Thymus (tissue), 11 donors: ENCODE measurements at regions not wholly inside any gene's neighbourhood (a gene's known extent, or its start where the extent isn't known, plus 50 kb on each side); places are given as distances from the start of the nearest gene placed in this dataset.

Source experiments
- DNase-seq, 9 donors: peaks; one replicate each; pipeline ENCODE4 v3.0.0-alpha.2; 2013; ENCODE audit warnings: low spot score in 9 of 9, low read depth in 6 of 9, missing footprints in 1 of 9
- H3K27ac ChIP-seq, 2 donors: one replicate each; pipeline ENCODE4 v1.5.1; 2013; ENCODE audit warnings: control low read depth in 1 of 2, low read depth in 1 of 2, low read length in 1 of 2, mild to moderate bottlenecking in 1 of 2, moderate library complexity in 1 of 2
- H3K27me3 ChIP-seq, 2 donors: one replicate each; pipeline ENCODE4 v1.5.1; 2013; ENCODE audit warnings: low read length in 1 of 2; ENCODE audit not compliant: control insufficient read depth in 2 of 2, insufficient read depth in 1 of 2
- H3K36me3 ChIP-seq, 2 donors: one replicate each; pipeline ENCODE4 v1.5.1; 2013; ENCODE audit warnings: low read length in 1 of 2, mild to moderate bottlenecking in 1 of 2, moderate library complexity in 1 of 2; ENCODE audit not compliant: control insufficient read depth in 2 of 2, insufficient read depth in 2 of 2
- H3K4me1 ChIP-seq, 2 donors: one replicate each; pipeline ENCODE4 v1.5.1; 2013; ENCODE audit warnings: low read length in 2 of 2; ENCODE audit not compliant: control insufficient read depth in 2 of 2, insufficient read depth in 2 of 2
- H3K4me3 ChIP-seq, 2 donors: one replicate each; pipeline ENCODE4 v1.5.1; 2013; ENCODE audit warnings: low read length in 2 of 2, control low read depth in 1 of 2, mild to moderate bottlenecking in 1 of 2
- H3K9me3 ChIP-seq, 2 donors: one replicate each; pipeline ENCODE4 v1.5.1; 2013; ENCODE audit warnings: low read length in 1 of 2, mild to moderate bottlenecking in 1 of 2; ENCODE audit not compliant: control insufficient read depth in 2 of 2, insufficient read depth in 1 of 2
- WGBS: extraction: QIAGEN DNeasy Blood & Tissue Kit; methylation state at CpG from one replicate; pipeline ENCODE4 v1.1.7; 2013; 5-methylcytosine and 5-hydroxymethylcytosine counted together
- donor health status: healthy.

- no peak for DNase-seq
- no peak overlapping the region for H3K4me3 ChIP-seq
- H3K27me3 ChIP-seq: no peaks in the 10 kb centered on the region
- H3K9me3 ChIP-seq: peaks cover 0 to 12% of the 10 kb centered on the region in 2 donors
- no peak overlapping the region for H3K27ac ChIP-seq
- H3K36me3 ChIP-seq: no peaks in the 10 kb centered on the region
- H3K4me1 ChIP-seq: no peaks in the 10 kb centered on the region
Measured at GRCh38 chr11:80495116-80495515, 1054.3 kb upstream of the TENM4 start.

DNA sequence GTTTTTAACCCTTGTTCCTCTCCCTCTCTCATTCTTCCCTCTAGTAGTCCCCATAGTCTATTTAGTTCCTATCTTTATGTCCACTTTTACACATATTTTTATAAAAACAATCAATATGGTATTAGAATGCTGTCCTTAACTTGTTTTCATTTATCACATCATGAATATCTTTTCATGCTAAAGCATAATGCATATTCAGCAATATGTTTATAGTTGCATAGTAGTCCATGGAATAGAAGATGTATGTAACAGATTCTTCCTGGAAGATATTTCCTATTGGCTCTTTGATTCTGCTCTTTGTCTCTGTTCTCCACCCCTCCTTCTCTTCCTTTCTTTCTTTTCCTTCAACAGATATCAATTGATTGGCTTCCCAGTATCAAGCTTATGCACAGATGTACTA is 1047.1 kb upstream of the TENM4 start:
- no peaks in the 10 kb centered on the region for H3K36me3 ChIP-seq
- no peak overlapping the region for H3K27ac ChIP-seq
- no peaks in the 10 kb centered on the region for H3K4me1 ChIP-seq
- no peak overlapping the region for H3K4me3 ChIP-seq
- H3K9me3 ChIP-seq: no peaks in the 10 kb centered on the region
- no peak for DNase-seq
- H3K27me3 ChIP-seq: no peaks in the 10 kb centered on the region

- H3K9me3 ChIP-seq: no peaks in the 10 kb centered on the region
- no peak for DNase-seq
- WGBS: 93% methylated on average over 4 of the region's 4 CpGs
Measured at GRCh38 chr11:80486678-80487077, 1045.8 kb upstream of the TENM4 start.

GRCh38 chr11:80477178-80477577 is 1036.3 kb upstream of the TENM4 start:
- WGBS: 84% methylated on average over 2 of the region's 2 CpGs
- no peak for DNase-seq
- no peaks in the 10 kb centered on the region for H3K36me3 ChIP-seq

More at GRCh38 chr11:80486678-80487077, 1045.8 kb upstream of the TENM4 start:
- Histone ChIP-seq H3K4me1 (no peaks in the 10 kb centered on the region), H3K27ac (no peak overlapping the region), H3K36me3 (no peaks in the 10 kb centered on the region), H3K27me3 (no peaks in the 10 kb centered on the region), H3K4me3 (no peak overlapping the region)

DNA sequence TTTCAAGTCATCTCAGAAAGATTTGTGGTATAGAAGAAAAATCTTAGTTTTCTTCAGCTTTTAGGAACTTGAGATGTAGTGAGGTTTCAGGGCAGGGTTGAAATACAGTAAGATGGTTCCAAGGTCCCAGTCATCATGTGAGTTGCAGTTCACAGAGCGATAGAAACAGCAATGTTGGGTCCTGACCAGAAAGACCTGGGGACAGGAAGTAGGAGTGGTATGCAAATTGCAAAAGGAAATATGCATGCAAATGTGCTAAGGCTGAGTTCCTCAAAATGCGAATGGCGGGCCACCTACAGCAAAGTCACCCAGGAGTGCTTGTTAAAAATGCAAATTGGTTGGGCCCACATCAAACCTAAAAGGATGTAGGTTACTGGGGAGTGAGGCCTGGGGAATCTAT is 1032.7 kb upstream of the TENM4 start:
- WGBS: 65% methylated on average over 3 of the region's 3 CpGs
- Histone ChIP-seq H3K36me3 (no peaks in the 10 kb centered on the region), H3K4me1 (no peaks in the 10 kb centered on the region), H3K27me3 (no peaks in the 10 kb centered on the region), H3K9me3 (no peaks in the 10 kb centered on the region), H3K27ac (no peak overlapping the region), H3K4me3 (no peak overlapping the region)
- DNase-seq: no peak

More at GRCh38 chr11:80477178-80477577, 1036.3 kb upstream of the TENM4 start:
- Histone ChIP-seq H3K27ac (no peak overlapping the region), H3K9me3 (no peaks in the 10 kb centered on the region), H3K4me3 (no peak overlapping the region), H3K4me1 (no peaks in the 10 kb centered on the region), H3K27me3 (no peaks in the 10 kb centered on the region)

GRCh38 chr11:80469871-80470270 is 1029.0 kb upstream of the TENM4 start:
- Histone ChIP-seq H3K9me3 (no peaks in the 10 kb centered on the region), H3K36me3 (no peaks in the 10 kb centered on the region)
- 89% methylated on average over 2 of the region's 2 CpGs for WGBS

DNA sequence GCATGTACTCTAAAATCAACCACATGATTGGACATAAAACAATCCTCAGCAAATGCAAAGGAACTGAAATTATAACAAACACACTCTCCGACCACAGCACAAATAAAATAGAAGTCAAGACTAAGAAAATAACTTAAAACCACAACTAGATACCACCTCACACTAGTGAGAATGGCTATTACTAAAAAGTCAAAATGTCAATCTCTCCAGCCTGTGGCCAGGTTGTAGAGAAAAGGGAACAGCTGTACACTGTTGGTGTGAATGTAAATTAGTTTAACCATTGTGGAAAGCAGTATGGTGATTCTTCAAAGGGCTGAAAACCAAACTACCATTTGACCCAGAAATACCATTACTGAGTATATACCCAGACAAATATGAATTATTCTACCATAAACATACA is 1025.7 kb upstream of the TENM4 start:
- Histone ChIP-seq H3K4me3 (no peak overlapping the region), H3K27me3 (no peaks in the 10 kb centered on the region), H3K4me1 (no peaks in the 10 kb centered on the region), H3K36me3 (no peaks in the 10 kb centered on the region), H3K9me3 (peaks cover 0 to 20% of the 10 kb centered on the region in 2 donors), H3K27ac (no peak overlapping the region)
- WGBS: 94% methylated on average over 1 of the region's 1 CpG
- no peak for DNase-seq

More at GRCh38 chr11:80469871-80470270, 1029.0 kb upstream of the TENM4 start:
- H3K4me1 ChIP-seq: no peaks in the 10 kb centered on the region
- DNase-seq: no peak
- H3K27me3 ChIP-seq: no peaks in the 10 kb centered on the region
- no peak overlapping the region for H3K4me3 ChIP-seq
- H3K27ac ChIP-seq: no peak overlapping the region

GRCh38 chr11:80462211-80462610 is 1021.4 kb upstream of the TENM4 start:
- no peak overlapping the region for H3K27ac ChIP-seq
- DNase-seq: no peak
- H3K4me1 ChIP-seq: no peaks in the 10 kb centered on the region
- H3K36me3 ChIP-seq: no peaks in the 10 kb centered on the region
- WGBS: 91% methylated on average over 3 of the region's 3 CpGs
- H3K9me3 ChIP-seq: peaks cover 0 to 20% of the 10 kb centered on the region in 2 donors
- H3K4me3 ChIP-seq: no peak overlapping the region
- no peaks in the 10 kb centered on the region for H3K27me3 ChIP-seq

- 89% methylated on average over 3 of the region's 3 CpGs for WGBS
- H3K4me3 ChIP-seq: no peak overlapping the region
Measured at GRCh38 chr11:80458376-80458775, 1017.5 kb upstream of the TENM4 start.

GRCh38 chr11:80457823-80458222 is 1017.0 kb upstream of the TENM4 start:
- Histone ChIP-seq H3K9me3 (peaks cover 0 to 3% of the 10 kb centered on the region in 2 donors), H3K36me3 (no peaks in the 10 kb centered on the region), H3K27ac (no peak overlapping the region), H3K27me3 (no peaks in the 10 kb centered on the region), H3K4me1 (no peaks in the 10 kb centered on the region), H3K4me3 (no peak overlapping the region)
- 97% methylated on average over 2 of the region's 2 CpGs for WGBS
- no peak for DNase-seq

More at GRCh38 chr11:80458376-80458775, 1017.5 kb upstream of the TENM4 start:
- Histone ChIP-seq H3K4me1 (no peaks in the 10 kb centered on the region), H3K27me3 (no peaks in the 10 kb centered on the region), H3K9me3 (peaks cover 0 to 8% of the 10 kb centered on the region in 2 donors), H3K36me3 (no peaks in the 10 kb centered on the region), H3K27ac (no peak overlapping the region)
- DNase-seq: no peak
